22Rv1 (cell line): ENCODE measurements at regions not wholly inside any gene's neighbourhood (a gene's known extent, or its start where the extent isn't known, plus 50 kb on each side); places are given as distances from the start of the nearest gene placed in this dataset.
"Not testable (repeated sequence)": the region's sequence is repeated elsewhere in the genome, so short reads cannot be mapped to it uniquely, and the experiment has no call there.

Experiments
- ZFX ChIP-seq: fragments of 450-650 bp; IDR thresholded peaks from 2 replicates; pipeline ENCODE4 v1.6.1; 2017; ENCODE audit warnings: antibody characterized with exemption, borderline replicate concordance
- TF ChIP-seq, protein P1 (sequence below): fragments of 450-650 bp; IDR thresholded peaks from 2 replicates; pipeline ENCODE4 v1.5.1; 2017; ENCODE audit warnings: mild to moderate bottlenecking

DNA sequence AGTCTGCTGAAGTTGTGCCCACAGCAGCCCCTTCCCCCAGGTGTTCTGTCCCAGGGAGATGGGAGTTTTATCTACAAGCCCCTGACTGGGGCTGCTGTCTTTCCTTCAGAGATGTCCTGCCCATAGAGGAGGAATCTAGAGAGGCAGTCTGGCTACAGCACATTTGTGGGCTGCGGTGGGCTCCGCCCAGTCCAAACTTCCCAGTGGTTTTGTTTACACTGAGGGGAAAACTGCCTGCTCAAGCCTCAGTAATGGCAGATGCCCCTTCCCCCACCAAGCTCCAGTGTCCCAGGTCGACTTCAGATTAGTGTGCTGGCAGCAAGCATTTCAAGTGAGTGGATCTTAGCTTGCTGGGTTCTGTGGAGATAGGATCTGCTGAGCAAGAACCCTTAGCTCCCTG, 267.4 kb upstream of the RAI14 start:
- TF ChIP-seq, protein P1, sequence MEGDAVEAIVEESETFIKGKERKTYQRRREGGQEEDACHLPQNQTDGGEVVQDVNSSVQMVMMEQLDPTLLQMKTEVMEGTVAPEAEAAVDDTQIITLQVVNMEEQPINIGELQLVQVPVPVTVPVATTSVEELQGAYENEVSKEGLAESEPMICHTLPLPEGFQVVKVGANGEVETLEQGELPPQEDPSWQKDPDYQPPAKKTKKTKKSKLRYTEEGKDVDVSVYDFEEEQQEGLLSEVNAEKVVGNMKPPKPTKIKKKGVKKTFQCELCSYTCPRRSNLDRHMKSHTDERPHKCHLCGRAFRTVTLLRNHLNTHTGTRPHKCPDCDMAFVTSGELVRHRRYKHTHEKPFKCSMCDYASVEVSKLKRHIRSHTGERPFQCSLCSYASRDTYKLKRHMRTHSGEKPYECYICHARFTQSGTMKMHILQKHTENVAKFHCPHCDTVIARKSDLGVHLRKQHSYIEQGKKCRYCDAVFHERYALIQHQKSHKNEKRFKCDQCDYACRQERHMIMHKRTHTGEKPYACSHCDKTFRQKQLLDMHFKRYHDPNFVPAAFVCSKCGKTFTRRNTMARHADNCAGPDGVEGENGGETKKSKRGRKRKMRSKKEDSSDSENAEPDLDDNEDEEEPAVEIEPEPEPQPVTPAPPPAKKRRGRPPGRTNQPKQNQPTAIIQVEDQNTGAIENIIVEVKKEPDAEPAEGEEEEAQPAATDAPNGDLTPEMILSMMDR = not testable (repeated sequence)
- not testable (repeated sequence) for TF ChIP-seq ZFX
